ENCODE measurements at regions not wholly inside any gene's neighbourhood (a gene's known extent, or its start where the extent isn't known, plus 50 kb on each side); places are given as distances from the start of the nearest gene placed in this dataset.

DNA sequence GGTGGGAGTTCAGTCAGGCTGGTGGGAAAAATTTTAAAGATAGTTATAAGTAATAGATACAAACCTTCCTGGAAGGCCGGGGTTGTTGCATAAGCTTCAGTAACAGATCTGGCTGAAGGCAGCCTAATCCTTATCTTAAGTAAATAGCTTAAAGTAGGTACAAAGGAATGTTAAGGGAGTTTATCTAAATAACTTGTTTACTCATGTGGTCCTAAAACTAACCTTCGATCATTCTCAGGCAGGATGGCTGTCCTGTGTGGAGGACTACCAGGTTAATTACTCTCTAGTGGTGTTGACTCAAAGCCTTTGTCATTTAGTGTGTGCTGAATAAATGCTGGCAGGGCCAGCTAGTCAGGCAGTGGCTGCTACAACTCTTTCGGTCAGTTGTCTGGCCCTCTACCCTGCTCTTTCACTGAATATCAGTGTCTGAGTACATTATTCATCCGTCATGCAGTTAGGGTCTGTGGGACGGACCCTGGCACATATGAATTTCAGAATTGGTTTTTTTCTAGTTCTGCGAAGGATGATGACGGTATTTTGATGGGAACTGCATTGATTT lies 131.6 kb upstream of the TAB2 start:
- DNase-seq: no peak

DNA sequence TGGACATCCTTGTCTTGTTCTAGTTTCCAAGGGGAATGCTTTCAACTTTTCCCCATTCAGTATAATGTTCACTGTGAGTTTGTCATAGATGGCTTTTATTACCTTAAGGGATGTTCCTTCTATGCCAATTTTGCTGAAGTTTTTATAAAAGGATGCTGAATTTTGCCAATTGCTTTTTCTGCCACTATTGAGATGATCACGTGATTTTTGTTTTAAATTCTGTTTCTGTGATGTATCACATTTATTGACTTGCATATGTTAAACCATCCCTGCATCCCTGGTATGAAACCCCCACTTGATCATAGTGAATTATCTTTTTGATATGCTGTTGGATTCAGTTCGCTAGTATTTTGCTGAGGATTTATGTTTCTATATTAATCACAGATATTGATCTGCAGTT lies 130.6 kb upstream of the TAB2 start:
- no peak for DNase-seq

DNA sequence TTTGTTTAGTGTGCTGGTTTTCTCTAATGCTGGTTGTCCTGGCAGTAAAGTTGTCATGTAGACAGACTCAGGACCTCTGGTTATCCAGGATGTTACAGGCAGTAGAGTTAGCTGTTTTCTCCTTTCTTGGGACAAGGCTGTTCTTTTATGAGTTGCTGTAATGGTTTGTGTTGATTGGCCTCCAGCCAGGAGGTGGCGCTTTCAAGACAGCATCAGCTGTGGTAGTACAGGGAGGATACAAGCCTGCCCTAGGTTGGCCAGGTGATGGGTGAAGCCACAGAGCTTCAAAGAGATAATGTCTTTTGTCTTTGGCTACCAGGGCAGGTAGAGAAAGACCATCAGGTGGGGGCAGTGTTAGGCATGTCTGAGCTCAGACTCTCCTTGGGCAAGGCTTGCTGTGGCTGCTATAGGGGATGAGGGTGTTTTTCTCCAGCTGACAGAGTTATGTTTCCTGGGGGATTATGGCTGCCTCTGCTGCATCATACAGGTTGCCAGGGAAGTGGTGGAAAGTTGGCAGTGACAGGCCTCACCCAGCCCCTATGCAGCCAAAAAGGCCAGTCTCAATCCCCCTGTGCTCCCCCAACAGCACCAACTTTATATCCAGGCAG lies 127.2 kb upstream of the TAB2 start:
- no peak for DNase-seq

DNA sequence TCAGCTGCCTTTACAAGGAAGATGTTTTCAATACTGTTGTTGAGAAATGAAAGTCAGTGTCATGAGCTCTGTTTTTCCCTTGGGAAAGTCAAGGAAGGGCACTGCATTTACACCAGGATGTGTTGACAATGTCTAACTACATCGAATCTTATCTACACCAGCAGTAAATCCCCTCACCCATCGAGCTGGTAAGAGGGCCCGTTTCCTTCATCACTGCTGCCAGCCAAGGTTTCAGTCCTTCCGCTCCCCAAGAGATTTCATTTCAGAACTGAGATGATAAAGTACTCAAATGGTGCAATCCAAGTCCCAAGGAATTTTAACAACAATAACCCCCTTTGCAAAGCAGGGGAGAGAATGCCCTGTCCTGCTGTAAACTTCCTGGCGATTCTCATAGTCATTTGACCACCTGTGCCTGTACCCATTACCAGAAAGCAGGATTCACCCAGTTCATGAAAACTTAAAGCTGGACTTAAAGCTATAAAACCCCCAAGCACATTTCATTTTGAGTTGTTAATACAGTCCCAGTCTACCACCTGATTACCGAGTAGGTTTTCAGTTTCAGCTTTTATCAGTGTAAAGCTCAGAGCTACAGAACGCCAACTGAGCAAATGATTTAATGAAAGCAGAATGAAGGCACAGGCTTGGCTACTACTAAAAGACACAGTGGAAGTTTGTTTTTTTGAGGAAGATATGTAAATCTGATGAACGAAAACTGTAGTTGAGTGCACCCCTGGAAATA lies 122.5 kb upstream of the TAB2 start:
- DNase-seq: no peak

DNA sequence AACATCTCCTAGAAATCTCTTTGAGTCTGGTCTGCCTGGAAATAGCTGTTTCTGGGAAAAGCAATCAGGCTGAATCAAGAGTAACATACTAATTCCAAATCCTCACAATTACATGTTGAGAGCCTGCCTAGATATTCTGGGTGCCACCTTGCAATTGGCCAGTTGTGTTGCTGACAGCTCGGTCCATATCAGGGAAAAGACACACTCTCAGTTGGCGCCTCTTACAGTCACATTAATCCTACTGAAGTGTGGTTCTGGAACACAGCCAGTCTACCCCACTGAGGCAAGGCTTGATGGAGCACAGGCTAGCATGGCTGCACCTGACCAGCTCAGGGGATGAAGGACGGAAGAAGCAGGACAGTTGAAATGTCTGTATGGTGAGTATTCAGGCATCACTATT lies 121.4 kb upstream of the TAB2 start:
- DNase-seq: no peak

GRCh38 chr6:149197482-149197881 lies 120.0 kb upstream of the TAB2 start:
- DNase-seq: no peak

GRCh38 chr6:149198265-149198664 lies 119.2 kb upstream of the TAB2 start:
- no peak for DNase-seq

DNA sequence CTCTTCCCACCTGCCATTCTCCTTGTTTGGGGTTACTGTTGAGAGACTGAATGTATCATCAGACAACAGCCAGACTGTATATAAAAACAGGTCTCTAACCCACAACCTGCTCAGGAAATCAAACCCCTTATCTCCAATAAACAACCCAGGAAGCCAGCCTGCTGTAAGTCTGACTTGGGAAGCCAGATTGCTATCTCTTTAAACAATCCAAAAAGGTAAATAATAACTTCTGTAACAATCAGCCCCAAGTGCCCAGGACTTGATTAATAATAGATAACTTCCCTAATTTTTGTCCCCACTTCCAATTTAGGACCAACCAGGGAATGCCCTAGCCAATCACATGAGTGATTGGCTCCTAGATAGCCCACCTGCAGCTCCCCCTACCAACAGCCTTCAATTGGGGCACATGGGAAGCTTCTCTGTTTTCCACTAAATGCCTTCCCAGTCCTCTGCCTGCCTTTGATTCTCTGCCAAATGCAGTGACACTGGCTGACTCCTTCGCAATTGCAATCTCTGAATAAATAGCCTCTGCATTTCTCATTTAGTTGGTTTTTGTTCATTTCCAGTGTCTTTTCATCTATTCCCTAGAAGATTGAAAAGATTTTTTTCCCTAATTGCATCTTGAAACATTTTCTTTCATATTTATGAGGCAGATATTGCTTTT lies 117.1 kb upstream of the TAB2 start:
- no peak for DNase-seq

GRCh38 chr6:149201068-149201655 lies 116.3 kb upstream of the TAB2 start:
- no peak for DNase-seq

DNA sequence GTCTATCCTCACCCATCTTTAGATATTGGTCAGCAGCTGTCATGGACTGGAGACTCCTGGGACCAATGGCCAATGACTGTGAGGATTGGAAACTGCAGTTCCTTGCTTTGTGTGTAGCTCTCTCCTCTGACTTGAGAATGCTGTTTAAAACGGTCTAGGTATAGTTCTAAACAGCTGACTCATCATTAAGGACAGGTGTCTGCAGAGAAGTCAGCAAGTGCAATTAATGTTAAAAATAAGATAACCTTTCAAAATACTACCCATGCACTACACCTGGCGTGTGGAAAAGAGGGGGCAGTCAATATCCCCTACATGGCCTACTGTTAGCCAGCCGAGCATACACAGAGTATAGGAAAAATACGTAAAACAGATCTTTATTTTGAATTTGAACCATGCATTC lies 115.4 kb upstream of the TAB2 start:
- no peak for DNase-seq

GRCh38 chr6:149202952-149203351 lies 114.6 kb upstream of the TAB2 start:
- DNase-seq: no peak

GRCh38 chr6:149203509-149203908 lies 114.0 kb upstream of the TAB2 start:
- no peak for DNase-seq

DNA sequence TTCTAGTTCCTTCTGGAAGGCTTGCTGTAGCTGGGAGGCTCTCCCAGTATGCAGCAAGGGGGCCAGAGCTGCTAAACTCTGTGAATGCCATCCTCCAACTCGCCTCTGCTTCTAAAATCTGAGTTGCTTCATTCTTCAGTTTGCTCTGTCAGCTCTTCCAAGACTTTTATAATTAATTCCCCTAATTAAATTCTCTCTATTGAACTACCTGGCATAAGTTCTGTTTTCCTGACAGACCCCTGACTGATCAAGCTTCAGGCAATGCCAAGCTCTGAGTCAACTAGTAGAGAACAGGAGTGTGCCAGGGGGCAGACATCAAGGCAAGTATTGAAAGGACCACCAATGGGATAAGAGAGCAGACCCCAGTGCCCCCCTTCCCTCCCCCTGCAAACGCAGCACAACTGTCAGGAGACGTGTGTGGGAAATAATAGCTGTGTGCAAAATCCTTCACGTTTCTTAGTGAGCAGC lies 109.3 kb upstream of the TAB2 start:
- DNase-seq: no peak

DNA sequence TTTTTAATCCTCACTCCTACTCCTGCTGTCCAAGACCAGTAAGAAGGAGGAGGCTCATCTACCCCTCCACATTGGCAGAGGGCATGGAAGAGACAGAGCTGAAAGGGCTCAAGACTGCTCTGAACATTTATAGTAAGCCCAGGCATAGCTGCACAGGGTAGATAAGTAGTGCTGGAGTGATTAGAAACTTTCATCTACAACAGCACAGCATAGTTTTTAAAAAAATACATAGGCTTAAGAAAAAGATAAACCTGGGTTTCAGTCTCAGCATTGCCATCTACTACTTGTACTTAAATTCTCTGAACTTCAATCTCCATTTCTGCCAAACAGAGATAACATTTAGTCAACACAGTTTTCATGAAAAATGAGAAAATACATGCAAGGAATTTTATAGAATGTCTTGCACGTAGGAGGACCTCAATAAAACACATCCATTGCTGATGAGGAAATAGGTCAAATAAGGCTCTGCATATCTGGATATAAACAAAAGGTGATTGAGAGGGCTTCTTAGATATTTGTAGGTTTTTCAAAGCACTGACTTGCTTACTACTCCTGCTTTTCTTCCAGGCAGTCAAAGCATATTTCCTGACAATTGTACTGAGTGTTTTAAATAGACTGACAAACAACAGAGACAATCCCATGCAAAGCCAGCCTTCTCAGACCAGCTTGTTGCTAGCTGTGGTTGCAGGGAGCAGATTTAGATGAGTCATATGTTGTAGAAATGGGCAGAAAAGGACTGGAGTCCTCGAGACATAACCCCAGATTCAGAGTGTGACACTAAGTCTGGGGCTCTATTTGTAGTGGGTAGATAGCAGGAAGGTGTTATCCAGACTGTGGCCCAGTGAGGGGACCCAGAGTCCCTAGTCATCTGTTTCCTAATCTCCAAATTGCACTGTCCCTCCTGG lies 107.4 kb upstream of the TAB2 start:
- DNase-seq: no peak

DNA sequence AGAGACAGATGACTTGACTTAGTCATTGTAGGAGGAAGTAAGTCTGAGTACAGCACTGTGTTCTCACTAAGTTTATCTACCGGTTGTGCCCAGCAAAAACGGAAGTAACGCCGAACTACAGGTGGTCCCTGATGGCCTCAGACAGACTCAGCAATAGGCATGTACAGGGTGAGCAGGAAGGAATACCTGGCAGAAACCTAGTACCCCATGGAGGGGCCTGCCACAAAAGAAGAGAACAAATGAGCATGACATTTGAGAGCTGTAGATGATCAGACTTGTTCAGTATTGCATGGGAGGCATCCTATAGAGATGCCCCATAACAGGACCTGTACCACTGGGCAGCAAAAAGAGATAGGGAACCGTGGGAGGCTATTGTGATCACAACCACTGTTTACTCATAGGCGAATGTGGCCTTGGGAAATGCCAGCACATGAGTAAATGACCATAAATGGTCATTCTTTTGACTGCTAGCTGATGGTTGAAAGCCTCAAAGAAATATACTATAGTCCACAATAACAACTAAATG lies 106.4 kb upstream of the TAB2 start:
- DNase-seq: no peak

DNA sequence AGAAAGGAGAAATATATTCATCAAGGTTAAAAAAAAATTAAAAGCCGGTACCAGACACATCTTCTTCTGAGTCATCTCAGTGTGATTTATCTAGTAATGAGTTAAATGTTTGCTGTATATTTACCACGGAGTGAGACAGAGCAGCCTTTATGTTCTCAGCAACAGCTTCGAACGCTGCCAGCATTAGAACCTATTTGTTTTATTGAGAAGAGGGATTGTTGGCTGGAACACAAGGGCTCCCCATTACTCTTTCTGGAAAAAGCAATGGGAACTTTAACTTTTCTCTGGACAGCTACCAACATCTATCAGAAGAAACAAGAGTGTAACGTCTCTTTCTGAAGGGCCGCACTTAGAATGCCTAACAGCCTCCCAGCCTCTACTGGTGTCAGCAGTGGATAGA lies 105.3 kb upstream of the TAB2 start:
- no peak for DNase-seq

DNA sequence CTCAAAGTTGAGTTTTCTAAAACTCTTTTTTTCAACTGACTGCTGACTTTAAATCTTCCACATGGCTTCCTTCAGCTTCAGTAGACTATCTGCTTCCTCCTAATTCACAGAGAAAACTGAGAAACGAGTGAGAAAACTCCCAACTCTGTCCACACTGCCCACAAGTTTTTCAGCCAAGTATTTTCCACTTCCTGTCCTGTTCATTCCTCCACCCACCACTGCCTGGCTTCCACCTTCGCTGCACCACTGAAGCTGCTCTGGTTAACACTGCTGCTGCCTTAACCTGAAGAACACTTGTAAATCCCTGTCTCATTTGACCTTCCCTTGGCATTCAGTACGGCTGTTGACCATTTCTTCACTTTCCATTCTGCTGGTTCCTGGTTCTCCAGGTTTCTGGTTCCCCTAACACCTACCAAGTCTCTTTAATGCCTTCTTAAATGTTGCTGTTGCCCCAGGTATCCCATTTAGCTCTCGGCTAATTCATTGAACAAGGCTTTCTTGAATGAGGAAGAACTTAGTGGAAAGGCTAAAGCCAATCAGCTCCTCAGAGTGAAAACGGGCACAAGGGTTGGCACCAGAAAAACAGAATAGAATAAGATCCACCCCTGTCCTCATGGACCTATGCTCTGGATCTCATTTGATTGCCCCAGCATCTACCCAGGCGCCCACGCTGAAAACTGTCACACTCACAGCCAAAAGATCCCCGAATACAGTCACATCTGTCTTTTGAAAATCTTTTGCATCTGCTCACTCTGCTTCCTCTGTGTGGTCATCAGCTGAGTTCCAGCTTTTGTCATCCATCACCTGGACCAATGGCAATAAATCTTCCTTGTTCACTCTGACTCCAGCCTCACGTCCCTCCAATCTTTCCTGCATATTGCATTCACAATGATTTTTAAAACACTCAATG lies 104.4 kb upstream of the TAB2 start:
- DNase-seq: no peak

- DNase-seq: no peak
These were observed 103.7 kb upstream of the TAB2 start for GRCh38 chr6:149213829-149214228.

- DNase-seq: no peak
These were observed 101.1 kb upstream of the TAB2 start for GRCh38 chr6:149216459-149216858.

- DNase-seq: no peak
These were observed 100.0 kb upstream of the TAB2 start for GRCh38 chr6:149217466-149217888.

GRCh38 chr6:149218471-149218870 lies 99.0 kb upstream of the TAB2 start:
- no peak for DNase-seq

Data from NCI-H1105 (cell line).